ENCODE measurements at regions not wholly inside any gene's neighbourhood (a gene's known extent, or its start where the extent isn't known, plus 50 kb on each side); places are given as distances from the start of the nearest gene placed in this dataset.
"Not testable (repeated sequence)": the region's sequence is repeated elsewhere in the genome, so short reads cannot be mapped to it uniquely, and the experiment has no call there.

GRCh38 chr3:104436506-104436905 lies 930.2 kb upstream of the ALCAM start:
- Histone ChIP-seq H3K36me3 (no peaks in the 10 kb centered on the region), H3K27me3 (replicated peaks; ENCODE audit: insufficient read depth) (no peaks in the 10 kb centered on the region), H3K4me3 (no peak overlapping the region), H3K9me3 (no peaks in the 10 kb centered on the region), H3K4me1 (ENCODE audit: control insufficient read depth in 1 of 2, low read depth in 2 of 2) (peaks cover 11 to 15% of the 10 kb centered on the region in 2 donors), H3K27ac (no peak overlapping the region)
- no peak for TF ChIP-seq CTCF (IDR thresholded peaks at IDR 0.05)
- ATAC-seq (ENCODE audit: insufficient number of reproducible peaks, low FRiP score, low read depth) (no peak), DNase-seq (ENCODE audit: low spot score) (no peak)

- Histone ChIP-seq H3K4me1 (ENCODE audit: control insufficient read depth in 1 of 2, low read depth in 2 of 2) (peaks cover 11 to 15% of the 10 kb centered on the region in 2 donors), H3K27me3 (replicated peaks; ENCODE audit: insufficient read depth) (no peaks in the 10 kb centered on the region), H3K27ac (no peak overlapping the region)
Measured at GRCh38 chr3:104437131-104437750, 929.5 kb upstream of the ALCAM start.

DNA sequence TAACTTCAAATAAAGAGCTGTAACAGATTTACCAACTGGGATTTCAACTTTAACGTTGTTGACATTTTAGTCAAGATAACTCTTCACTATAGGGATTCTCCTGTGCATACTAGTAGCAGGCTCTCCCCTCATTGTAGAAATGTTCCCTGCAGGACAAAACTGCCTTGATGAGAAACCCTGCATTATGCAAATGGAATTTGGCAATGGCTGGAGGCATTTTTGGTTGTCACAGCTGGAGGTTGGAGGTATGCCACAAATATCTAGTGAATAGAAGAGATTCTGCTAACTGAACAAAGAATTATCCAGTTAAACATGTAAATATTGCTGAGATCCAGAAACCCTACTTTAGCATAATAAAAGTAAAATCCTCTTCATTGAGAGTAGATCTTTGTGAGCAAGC lies 928.8 kb upstream of the ALCAM start:
- TF ChIP-seq CTCF (IDR thresholded peaks at IDR 0.05), result no peak
- DNase-seq (ENCODE audit: low spot score) (no peak), ATAC-seq (ENCODE audit: insufficient number of reproducible peaks, low FRiP score, low read depth) (no peak)
- H3K36me3 ChIP-seq, result no peaks in the 10 kb centered on the region
- H3K27me3 ChIP-seq (replicated peaks; ENCODE audit: insufficient read depth), result no peaks in the 10 kb centered on the region
- no peaks in the 10 kb centered on the region for H3K9me3 ChIP-seq
- no peak overlapping the region for H3K27ac ChIP-seq
- H3K4me3 ChIP-seq, result no peak overlapping the region
- peaks cover 11 to 15% of the 10 kb centered on the region in 2 donors for H3K4me1 ChIP-seq (ENCODE audit: control insufficient read depth in 1 of 2, low read depth in 2 of 2)

More at GRCh38 chr3:104437131-104437750, 929.5 kb upstream of the ALCAM start:
- DNase-seq (ENCODE audit: low spot score) (no peak), ATAC-seq (ENCODE audit: insufficient number of reproducible peaks, low FRiP score, low read depth) (peak; percentile 84)
- Histone ChIP-seq H3K4me3 (peak overlapping the region; percentile 20), H3K36me3 (no peaks in the 10 kb centered on the region), H3K9me3 (no peaks in the 10 kb centered on the region)
- TF ChIP-seq CTCF (IDR thresholded peaks at IDR 0.05), result no peak

DNA sequence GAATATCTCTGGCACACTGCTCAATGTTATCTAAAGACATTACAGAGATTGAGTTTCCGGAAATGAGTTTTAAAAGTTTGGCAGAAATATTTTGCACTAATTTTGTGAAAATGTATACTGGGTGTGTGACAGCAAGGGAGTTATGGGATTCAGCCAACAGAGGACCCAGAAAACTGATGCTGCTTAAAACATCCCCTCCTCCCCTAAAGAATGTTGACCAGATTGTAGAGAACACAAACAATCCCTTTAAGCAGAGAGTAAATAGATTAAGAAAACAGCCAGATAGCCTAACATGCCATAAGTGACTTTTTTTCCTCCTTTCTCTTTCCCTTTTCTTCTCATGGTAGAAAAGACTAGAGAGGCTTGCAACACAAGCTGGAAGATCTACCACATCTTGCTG lies 928.0 kb upstream of the ALCAM start:
- Histone ChIP-seq H3K36me3 (no peaks in the 10 kb centered on the region), H3K4me1 (ENCODE audit: control insufficient read depth in 1 of 2, low read depth in 2 of 2) (peaks cover 11 to 15% of the 10 kb centered on the region in 2 donors), H3K27me3 (replicated peaks; ENCODE audit: insufficient read depth) (no peaks in the 10 kb centered on the region), H3K9me3 (no peaks in the 10 kb centered on the region), H3K4me3 (no peak overlapping the region), H3K27ac (no peak overlapping the region)
- ATAC-seq (ENCODE audit: insufficient number of reproducible peaks, low FRiP score, low read depth) (no peak), DNase-seq (ENCODE audit: low spot score) (no peak)
- TF ChIP-seq CTCF (IDR thresholded peaks at IDR 0.05), result no peak

- not testable (repeated sequence) for H3K36me3 ChIP-seq; H3K9me3 ChIP-seq; H3K27me3 ChIP-seq (replicated peaks; ENCODE audit: insufficient read depth); H3K4me1 ChIP-seq (ENCODE audit: control insufficient read depth in 1 of 2, low read depth in 2 of 2); ATAC-seq (ENCODE audit: insufficient number of reproducible peaks, low FRiP score, low read depth); DNase-seq (ENCODE audit: low spot score); H3K4me3 ChIP-seq; H3K27ac ChIP-seq
Measured at GRCh38 chr3:104445252-104445919, 921.3 kb upstream of the ALCAM start.

Measured in thoracic aorta (tissue), 2 donors.